Stomach (tissue), 8 donors: ENCODE measurements at regions not wholly inside any gene's neighbourhood (a gene's known extent, or its start where the extent isn't known, plus 50 kb on each side); places are given as distances from the start of the nearest gene placed in this dataset.

ENCODE experiments used
- DNase-seq, 2 donors: peaks; one replicate each; pipeline versions ENCODE4 v3.0.0 to v3.0.0-alpha.2; 2013 to 2019
- H3K27ac ChIP-seq, 5 donors: fragments of 200-600 bp in 4 of 5; sonication (generic) in 4 of 5; one replicate each; pipeline ENCODE4 v1.5.1; 2013 to 2019; ENCODE audit warnings: mild to moderate bottlenecking in 1 of 5, moderate library complexity in 1 of 5
- H3K27me3 ChIP-seq, 3 donors: fragments of 200-600 bp; sonication (generic); one replicate each; pipeline ENCODE4 v1.5.1; 2017 to 2019; ENCODE audit warnings: mixed run types in 1 of 3
- H3K36me3 ChIP-seq, 4 donors: fragments of 200-600 bp; sonication (generic); 1 replicate in 3 of 4; 2 replicates in 1 of 4; pipeline ENCODE4 v1.5.1; 2016 to 2019
- H3K4me1 ChIP-seq, 4 donors: fragments of 200-600 bp; sonication (generic); one replicate each; pipeline ENCODE4 v1.5.1; 2016 to 2019
- H3K4me3 ChIP-seq, 4 donors: fragments of 200-600 bp; sonication (generic) in 3 of 4; one replicate each; pipeline ENCODE4 v1.5.1; 2016 to 2019; ENCODE audit warnings: mild to moderate bottlenecking in 1 of 4
- H3K9me3 ChIP-seq, 4 donors: fragments of 200-600 bp; sonication (generic); one replicate each; pipeline ENCODE4 v1.5.1; 2016 to 2019
- EP300 ChIP-seq: sonication (generic); formaldehyde crosslinking; IDR thresholded peaks from one replicate; pipeline ENCODE4 v1.6.1; 2017; ENCODE audit warnings: antibody characterized with exemption
- POLR2A ChIP-seq, 4 donors: fragments of 450-650 bp; IDR thresholded peaks; one replicate each; pipeline ENCODE4 v1.6.1; 2016; ENCODE audit warnings: antibody characterized with exemption in 4 of 4, control low read depth in 2 of 4, mild to moderate bottlenecking in 1 of 4, moderate library complexity in 1 of 4
- POLR2AphosphoS5 ChIP-seq, 3 donors: sonication (generic); formaldehyde crosslinking; IDR thresholded peaks; one replicate each; pipeline ENCODE4 v1.6.1; 2016; ENCODE audit warnings: antibody characterized with exemption in 3 of 3
- WGBS, 5 donors: extraction: QIAGEN DNeasy Blood & Tissue Kit in 3 of 5; methylation state at CpG; one replicate each; pipeline versions ENCODE4 v1.1.5 to v1.1.7; 2013 to 2018; 5-methylcytosine and 5-hydroxymethylcytosine counted together
- intact Hi-C: fragments of 100-400 bp; cut with DNase I; formaldehyde crosslinking; loops from one replicate; pipeline ENCODE4 v1.15.1; 2023; ENCODE audit warnings: low total_unique reads
- TF ChIP-seq, protein P1 (sequence below), 7 experiments: fragments of 450-650 bp in 4 of 7; fragments of 200-600 bp in 3 of 7; sonication (generic) in 3 of 7; IDR thresholded peaks; one replicate each; pipeline ENCODE4 v1.5.1; 2016 to 2019; ENCODE audit warnings: antibody characterized with exemption in 7 of 7, control low read depth in 2 of 7, mild to moderate bottlenecking in 1 of 7
- donor health status: healthy with polysubstance abuse.
- donor health status: Bipolar disorder and iron deficiency.
- donor health status: healthy.

DNA sequence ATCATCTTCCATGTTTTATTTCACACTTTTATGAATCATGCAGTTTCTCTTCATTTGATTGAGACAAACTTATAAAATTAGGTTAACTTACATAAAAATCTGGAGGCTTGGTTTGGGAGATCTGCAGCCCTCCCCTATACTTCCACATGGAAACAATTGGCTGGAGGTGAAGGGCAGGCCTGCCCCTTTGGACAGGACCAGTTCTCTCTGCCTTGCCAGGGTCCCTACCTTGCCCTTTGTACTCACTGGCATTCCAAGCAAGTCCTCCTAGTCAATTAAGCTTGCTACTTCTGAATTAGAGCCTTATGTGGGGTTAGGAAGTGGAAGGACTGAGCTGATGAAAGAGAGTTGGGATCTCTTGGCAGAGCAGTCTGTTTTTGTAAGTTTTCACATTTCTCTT is 257.3 kb downstream of the GAS1 start:
- Histone ChIP-seq H3K4me1 (no peaks in the 10 kb centered on the region), H3K36me3 (no peaks in the 10 kb centered on the region), H3K27ac (no peak overlapping the region), H3K27me3 (no peaks in the 10 kb centered on the region), H3K9me3 (no peaks in the 10 kb centered on the region), H3K4me3 (no peak overlapping the region)
- intact Hi-C loops: no loop called here
- DNase-seq: no peak
- TF ChIP-seq, protein P1, sequence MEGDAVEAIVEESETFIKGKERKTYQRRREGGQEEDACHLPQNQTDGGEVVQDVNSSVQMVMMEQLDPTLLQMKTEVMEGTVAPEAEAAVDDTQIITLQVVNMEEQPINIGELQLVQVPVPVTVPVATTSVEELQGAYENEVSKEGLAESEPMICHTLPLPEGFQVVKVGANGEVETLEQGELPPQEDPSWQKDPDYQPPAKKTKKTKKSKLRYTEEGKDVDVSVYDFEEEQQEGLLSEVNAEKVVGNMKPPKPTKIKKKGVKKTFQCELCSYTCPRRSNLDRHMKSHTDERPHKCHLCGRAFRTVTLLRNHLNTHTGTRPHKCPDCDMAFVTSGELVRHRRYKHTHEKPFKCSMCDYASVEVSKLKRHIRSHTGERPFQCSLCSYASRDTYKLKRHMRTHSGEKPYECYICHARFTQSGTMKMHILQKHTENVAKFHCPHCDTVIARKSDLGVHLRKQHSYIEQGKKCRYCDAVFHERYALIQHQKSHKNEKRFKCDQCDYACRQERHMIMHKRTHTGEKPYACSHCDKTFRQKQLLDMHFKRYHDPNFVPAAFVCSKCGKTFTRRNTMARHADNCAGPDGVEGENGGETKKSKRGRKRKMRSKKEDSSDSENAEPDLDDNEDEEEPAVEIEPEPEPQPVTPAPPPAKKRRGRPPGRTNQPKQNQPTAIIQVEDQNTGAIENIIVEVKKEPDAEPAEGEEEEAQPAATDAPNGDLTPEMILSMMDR (IDR thresholded peaks at IDR 0.05): no peak
- TF ChIP-seq EP300 (no peak), POLR2A (IDR thresholded peaks at IDR 0.05) (no peak), POLR2AphosphoS5 (IDR thresholded peaks at IDR 0.05) (no peak)

GRCh38 chr9:86687788-86688187 is 259.5 kb downstream of the GAS1 start:
- Histone ChIP-seq H3K27me3 (no peaks in the 10 kb centered on the region), H3K9me3 (no peaks in the 10 kb centered on the region), H3K4me1 (peaks cover 0 to 12% (median 5%) of the 10 kb centered on the region in 4 donors), H3K27ac (no peak overlapping the region), H3K4me3 (no peak overlapping the region), H3K36me3 (no peaks in the 10 kb centered on the region)
- TF ChIP-seq POLR2AphosphoS5 (IDR thresholded peaks at IDR 0.05) (no peak), POLR2A (IDR thresholded peaks at IDR 0.05) (no peak), EP300 (no peak)
- TF ChIP-seq, protein P1 (IDR thresholded peaks at IDR 0.05): no peak
- intact Hi-C loops: no loop called here
- no peak for DNase-seq
- WGBS, 5 donors: 84 to 96% (median 91%) methylated on average over 3 of the region's 3 CpGs

DNA sequence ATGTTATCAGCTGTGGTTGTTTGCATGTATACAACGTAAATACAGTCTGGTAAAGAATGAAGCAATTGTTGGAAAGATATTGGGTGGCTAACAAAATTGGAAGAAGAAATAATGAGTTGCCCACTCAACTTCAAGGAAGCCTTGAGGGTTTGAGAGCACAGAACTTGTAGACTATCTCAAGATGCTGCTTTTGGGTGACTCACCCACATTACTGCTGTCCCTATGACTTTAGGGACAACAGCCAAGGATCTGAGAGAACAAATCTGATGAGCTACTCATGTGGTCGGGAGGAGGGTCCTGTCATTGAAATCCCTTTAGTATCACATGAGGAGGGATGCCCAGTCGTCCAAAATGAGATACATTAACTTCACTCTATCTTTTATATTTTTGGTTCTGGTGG is 261.8 kb downstream of the GAS1 start:
- 59 to 82% (median 74%) methylated on average over 3 of the region's 3 CpGs for WGBS, 5 donors
- Histone ChIP-seq H3K9me3 (no peaks in the 10 kb centered on the region), H3K27ac (no peak overlapping the region), H3K4me3 (no peak overlapping the region), H3K36me3 (no peaks in the 10 kb centered on the region), H3K27me3 (no peaks in the 10 kb centered on the region), H3K4me1 (peaks cover 0 to 12% (median 5%) of the 10 kb centered on the region in 4 donors)
- no peak for DNase-seq
- intact Hi-C loops: no loop called here
- TF ChIP-seq EP300 (no peak), POLR2AphosphoS5 (IDR thresholded peaks at IDR 0.05) (no peak), POLR2A (IDR thresholded peaks at IDR 0.05) (no peak)
- TF ChIP-seq, protein P1 (IDR thresholded peaks at IDR 0.05): no peak

- Histone ChIP-seq H3K4me1 (peaks cover 0 to 12% (median 5%) of the 10 kb centered on the region in 4 donors), H3K9me3 (no peaks in the 10 kb centered on the region), H3K36me3 (no peaks in the 10 kb centered on the region), H3K27ac (no peak overlapping the region), H3K4me3 (no peak overlapping the region), H3K27me3 (no peaks in the 10 kb centered on the region)
- 5 to 17% (median 9%) methylated on average over 1 of the region's 1 CpG for WGBS, 5 donors
- no peak for DNase-seq
- TF ChIP-seq, protein P1 (IDR thresholded peaks at IDR 0.05): no peak
- TF ChIP-seq POLR2AphosphoS5 (IDR thresholded peaks at IDR 0.05) (no peak), EP300 (no peak), POLR2A (IDR thresholded peaks at IDR 0.05) (no peak)
- intact Hi-C loops: no loop called here
These were observed 263.2 kb downstream of the GAS1 start for GRCh38 chr9:86684148-86684547.
